Left lung (tissue), 4 donors: ENCODE measurements at regions not wholly inside any gene's neighbourhood (a gene's known extent, or its start where the extent isn't known, plus 50 kb on each side); places are given as distances from the start of the nearest gene placed in this dataset.

ENCODE experiments used
- ATAC-seq: fragments of 200-7000 bp; cut with Tn5 transposase; one replicate; pipeline ENCODE4 v1.9.1; 2020; ENCODE audit warnings: moderate library complexity
- DNase-seq, 4 donors: peaks; one replicate each; pipeline ENCODE4 v3.0.0-alpha.2; 2013 to 2020
- H3K27ac ChIP-seq, 2 donors: fragments of 200-600 bp; sonication (generic) in 1 of 2; one replicate each; pipeline versions ENCODE4 v1.5.0 to v1.8.0; 2020 to 2021
- H3K27me3 ChIP-seq, 2 donors: fragments of 200-600 bp; sonication (generic) in 1 of 2; one replicate each; pipeline versions ENCODE4 v1.5.0 to v1.8.0; 2020 to 2021
- H3K36me3 ChIP-seq, 2 donors: fragments of 200-600 bp; sonication (generic) in 1 of 2; one replicate each; pipeline versions ENCODE4 v1.5.0 to v1.8.0; 2020 to 2021
- H3K4me1 ChIP-seq, 2 donors: fragments of 200-600 bp; one replicate each; pipeline ENCODE4 v1.8.0; 2021
- H3K4me3 ChIP-seq, 2 donors: fragments of 200-600 bp; sonication (generic) in 1 of 2; one replicate each; pipeline versions ENCODE4 v1.5.0 to v1.8.0; 2020 to 2021; ENCODE audit warnings: mild to moderate bottlenecking in 1 of 2
- H3K9me3 ChIP-seq, 2 donors: fragments of 200-600 bp; sonication (generic) in 1 of 2; one replicate each; pipeline versions ENCODE4 v1.5.0 to v1.8.0; 2020 to 2021
- CTCF ChIP-seq, 2 donors: fragments of 200-600 bp; sonication (generic) in 1 of 2; IDR thresholded peaks; one replicate each; pipeline versions ENCODE4 v1.5.0 to v1.8.0; 2021; ENCODE audit warnings: antibody characterized with exemption in 2 of 2
- intact Hi-C, 2 donors: fragments of 100-400 bp; cut with DNase I; formaldehyde crosslinking; loops; one replicate each; pipeline versions ENCODE4 v1.11.2 to v1.14.2; 2022
- donor health status: DM: no; HTN: yes; CAD: no.
- donor health status: DM: no; HTN: no; CAD: no.

GRCh38 chr2:46827274-46828134 is 88.1 kb downstream of the MCFD2 start:
- Histone ChIP-seq H3K4me3 (no peak overlapping the region), H3K27ac (no peak overlapping the region), H3K27me3 (no peaks in the 10 kb centered on the region), H3K4me1 (peaks cover 0 to 3% of the 10 kb centered on the region in 2 donors), H3K36me3 (no peaks in the 10 kb centered on the region), H3K9me3 (peaks cover 0 to 2% of the 10 kb centered on the region in 2 donors)
- ATAC-seq (no peak), DNase-seq (no peak)
- TF ChIP-seq CTCF (IDR thresholded peaks at IDR 0.05): no peak
- intact Hi-C loops: no loop called here

- no peak for TF ChIP-seq CTCF (IDR thresholded peaks at IDR 0.05)
- Histone ChIP-seq H3K9me3 (peaks cover 0 to 2% of the 10 kb centered on the region in 2 donors), H3K27me3 (no peaks in the 10 kb centered on the region), H3K4me3 (no peak overlapping the region), H3K4me1 (peaks cover 0 to 3% of the 10 kb centered on the region in 2 donors), H3K36me3 (no peaks in the 10 kb centered on the region), H3K27ac (no peak overlapping the region)
- DNase-seq (no peak), ATAC-seq (no peak)
- intact Hi-C loops: no loop called here
These were observed 88.9 kb downstream of the MCFD2 start for GRCh38 chr2:46826569-46827245.

- DNase-seq: no peak
- no peak overlapping the region for H3K27ac ChIP-seq
- no peaks in the 10 kb centered on the region for H3K4me1 ChIP-seq
- peaks cover 0 to 2% of the 10 kb centered on the region in 2 donors for H3K9me3 ChIP-seq
- intact Hi-C loops: no loop called here
- no peak overlapping the region for H3K4me3 ChIP-seq
- TF ChIP-seq CTCF (IDR thresholded peaks at IDR 0.05): no peak
- no peaks in the 10 kb centered on the region for H3K27me3 ChIP-seq
- ATAC-seq: no peak
- H3K36me3 ChIP-seq: no peaks in the 10 kb centered on the region
These were observed 89.6 kb downstream of the MCFD2 start for GRCh38 chr2:46825939-46826568.

DNA sequence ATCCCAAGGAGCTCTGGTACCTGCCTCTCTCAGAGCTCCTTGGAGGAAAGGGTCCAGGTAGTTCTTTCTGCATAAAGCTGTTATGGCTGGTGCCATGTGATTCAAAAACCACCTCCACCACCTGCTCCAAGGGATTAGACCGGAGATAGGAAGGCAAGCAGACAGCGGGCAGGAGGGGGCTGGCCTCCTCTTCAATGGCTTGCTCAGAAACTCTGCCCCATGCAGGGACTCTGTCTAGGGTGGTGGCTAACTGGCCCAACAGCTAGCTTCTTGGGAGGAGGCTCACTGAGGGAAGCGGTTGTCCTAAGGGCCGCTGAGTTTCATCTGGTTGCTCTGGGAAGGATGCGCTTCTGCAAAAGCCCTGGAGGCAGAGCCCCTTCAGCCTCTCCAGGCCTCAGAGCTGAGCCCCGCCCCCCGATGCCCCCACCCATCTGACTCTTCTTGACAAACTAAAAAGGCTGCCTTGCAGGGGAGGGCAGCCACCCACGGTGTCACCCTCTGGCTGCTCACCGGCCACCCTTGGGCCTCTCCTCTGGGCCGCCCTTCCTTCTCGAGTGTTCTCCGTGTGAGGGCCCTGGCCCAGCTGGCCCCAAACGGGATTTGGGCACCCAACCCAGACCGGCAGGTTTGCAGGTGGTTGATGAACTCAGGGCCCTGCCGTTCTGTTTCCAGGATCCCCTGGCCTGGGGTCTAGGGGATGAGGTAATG is 90.2 kb downstream of the MCFD2 start:
- TF ChIP-seq CTCF (IDR thresholded peaks at IDR 0.05): no peak
- no peaks in the 10 kb centered on the region for H3K36me3 ChIP-seq
- peaks cover 0 to 2% of the 10 kb centered on the region in 2 donors for H3K9me3 ChIP-seq
- intact Hi-C loops: no loop called here
- no peaks in the 10 kb centered on the region for H3K27me3 ChIP-seq
- DNase-seq (no peak), ATAC-seq (no peak)
- H3K27ac ChIP-seq: no peak overlapping the region
- H3K4me1 ChIP-seq: no peaks in the 10 kb centered on the region
- no peak overlapping the region for H3K4me3 ChIP-seq
